ENCODE measurements at regions not wholly inside any gene's neighbourhood (a gene's known extent, or its start where the extent isn't known, plus 50 kb on each side); places are given as distances from the start of the nearest gene placed in this dataset.

GRCh38 chr5:3684771-3685354 lies 89.2 kb downstream of the IRX1 start:
- no peak for DNase-seq (ENCODE audit: low read depth, low spot score)
- CTCF ChIA-PET: no interaction called here
- no peak overlapping the region for H3K4me3 ChIP-seq (ENCODE audit: low read depth, low read length)
- TF ChIP-seq, protein P1, sequence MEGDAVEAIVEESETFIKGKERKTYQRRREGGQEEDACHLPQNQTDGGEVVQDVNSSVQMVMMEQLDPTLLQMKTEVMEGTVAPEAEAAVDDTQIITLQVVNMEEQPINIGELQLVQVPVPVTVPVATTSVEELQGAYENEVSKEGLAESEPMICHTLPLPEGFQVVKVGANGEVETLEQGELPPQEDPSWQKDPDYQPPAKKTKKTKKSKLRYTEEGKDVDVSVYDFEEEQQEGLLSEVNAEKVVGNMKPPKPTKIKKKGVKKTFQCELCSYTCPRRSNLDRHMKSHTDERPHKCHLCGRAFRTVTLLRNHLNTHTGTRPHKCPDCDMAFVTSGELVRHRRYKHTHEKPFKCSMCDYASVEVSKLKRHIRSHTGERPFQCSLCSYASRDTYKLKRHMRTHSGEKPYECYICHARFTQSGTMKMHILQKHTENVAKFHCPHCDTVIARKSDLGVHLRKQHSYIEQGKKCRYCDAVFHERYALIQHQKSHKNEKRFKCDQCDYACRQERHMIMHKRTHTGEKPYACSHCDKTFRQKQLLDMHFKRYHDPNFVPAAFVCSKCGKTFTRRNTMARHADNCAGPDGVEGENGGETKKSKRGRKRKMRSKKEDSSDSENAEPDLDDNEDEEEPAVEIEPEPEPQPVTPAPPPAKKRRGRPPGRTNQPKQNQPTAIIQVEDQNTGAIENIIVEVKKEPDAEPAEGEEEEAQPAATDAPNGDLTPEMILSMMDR (IDR thresholded peaks at IDR 0.05; ENCODE audit: insufficient read depth, low read length, missing control alignments): no peak
- POLR2A ChIA-PET: no interaction called here

GRCh38 chr5:3694819-3695218 lies 99.2 kb downstream of the IRX1 start:
- TF ChIP-seq, protein P1 (IDR thresholded peaks at IDR 0.05; ENCODE audit: insufficient read depth, low read length, missing control alignments): no peak
- no peak overlapping the region for H3K4me3 ChIP-seq (ENCODE audit: low read depth, low read length)
- ChIA-PET CTCF (no interaction called here), POLR2A (no interaction called here)
- DNase-seq (ENCODE audit: low read depth, low spot score): no peak

- no peak overlapping the region for H3K4me3 ChIP-seq (ENCODE audit: low read depth, low read length)
- DNase-seq (ENCODE audit: low read depth, low spot score): no peak
- ChIA-PET POLR2A (no interaction called here), CTCF (no interaction called here)
- TF ChIP-seq, protein P1 (IDR thresholded peaks at IDR 0.05; ENCODE audit: insufficient read depth, low read length, missing control alignments): no peak
These were observed 100.2 kb downstream of the IRX1 start for GRCh38 chr5:3695818-3696217.

GRCh38 chr5:3698412-3698811 lies 102.8 kb downstream of the IRX1 start:
- TF ChIP-seq, protein P1 (IDR thresholded peaks at IDR 0.05; ENCODE audit: insufficient read depth, low read length, missing control alignments): no peak
- CTCF ChIA-PET: no interaction called here
- no peak for DNase-seq (ENCODE audit: low read depth, low spot score)
- H3K4me3 ChIP-seq (ENCODE audit: low read depth, low read length): no peak overlapping the region
- POLR2A ChIA-PET: no interaction called here

DNA sequence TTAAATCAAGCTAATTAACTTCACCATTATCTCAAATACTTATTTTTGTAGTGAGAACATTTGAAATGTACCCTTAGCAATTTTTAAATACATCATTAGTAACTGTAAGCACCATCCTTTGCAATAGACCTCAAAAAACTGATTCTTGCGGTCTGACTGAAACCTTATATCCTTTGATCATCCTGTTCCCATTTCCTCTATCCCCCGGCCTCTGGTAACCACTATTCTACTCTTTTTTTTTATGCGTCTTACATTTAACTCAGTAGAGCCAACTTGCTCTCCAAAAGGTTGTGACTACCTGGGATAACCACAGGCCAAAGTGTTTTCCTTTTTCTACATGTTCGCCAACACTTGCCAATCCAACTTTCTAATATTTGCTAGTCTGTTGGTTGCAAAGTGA lies 106.1 kb downstream of the IRX1 start:
- ChIA-PET CTCF (no interaction called here), POLR2A (no interaction called here)
- no peak for DNase-seq (ENCODE audit: low read depth, low spot score)
- no peak overlapping the region for H3K4me3 ChIP-seq (ENCODE audit: low read depth, low read length)
- TF ChIP-seq, protein P1 (IDR thresholded peaks at IDR 0.05; ENCODE audit: insufficient read depth, low read length, missing control alignments): no peak

DNA sequence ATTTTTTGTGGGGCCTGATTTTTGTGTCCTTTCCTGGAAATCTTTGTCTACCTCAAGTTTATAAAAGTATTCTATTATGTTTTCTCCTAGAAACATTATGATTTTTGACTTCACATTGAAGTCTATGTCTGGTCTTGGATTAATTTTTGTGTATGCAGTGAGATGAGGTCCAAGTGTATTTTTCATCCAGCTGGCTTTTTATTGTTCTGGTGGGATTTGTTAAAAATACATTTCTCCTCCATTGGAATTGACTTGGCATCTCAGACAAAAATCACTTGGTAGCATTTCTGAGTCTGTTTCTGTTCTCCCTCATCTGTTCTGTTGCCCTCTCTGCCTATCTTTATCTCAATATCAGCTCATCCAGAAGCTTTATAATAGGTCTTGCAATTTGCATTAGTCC lies 109.0 kb downstream of the IRX1 start:
- TF ChIP-seq, protein P1 (IDR thresholded peaks at IDR 0.05; ENCODE audit: insufficient read depth, low read length, missing control alignments): no peak
- DNase-seq (ENCODE audit: low read depth, low spot score): no peak
- no peak overlapping the region for H3K4me3 ChIP-seq (ENCODE audit: low read depth, low read length)
- ChIA-PET POLR2A (no interaction called here), CTCF (no interaction called here)
